ENCODE measurements at regions not wholly inside any gene's neighbourhood (a gene's known extent, or its start where the extent isn't known, plus 50 kb on each side); places are given as distances from the start of the nearest gene placed in this dataset.
"Not testable (repeated sequence)": the region's sequence is repeated elsewhere in the genome, so short reads cannot be mapped to it uniquely, and the experiment has no call there.

- Mint-ChIP-seq H3K27me3 (ENCODE audit: low read depth in 3 of 3) (peaks cover 0 to 4% (median 2%) of the 10 kb centered on the region in 3 donors), H3K4me1 (no peaks in the 10 kb centered on the region), H3K9me3 (peaks cover 0 to 9% (median 0%) of the 10 kb centered on the region in 6 donors), H3K4me3 (no peak overlapping the region), H3K27ac (no peak overlapping the region), H3K36me3 (no peaks in the 10 kb centered on the region)
- no peak for DNase-seq
Observed at GRCh38 chr13:59422646-59423045, 741.1 kb downstream of the DIAPH3 start.

- DNase-seq = no peak
- Mint-ChIP-seq H3K4me1 (no peaks in the 10 kb centered on the region), H3K27me3 (ENCODE audit: low read depth in 3 of 3) (peaks cover 0 to 4% (median 2%) of the 10 kb centered on the region in 3 donors), H3K4me3 (no peak overlapping the region), H3K27ac (no peak overlapping the region), H3K36me3 (no peaks in the 10 kb centered on the region), H3K9me3 (peaks cover 0 to 9% (median 0%) of the 10 kb centered on the region in 6 donors)
Observed at GRCh38 chr13:59423708-59424340, 739.9 kb downstream of the DIAPH3 start.

DNA sequence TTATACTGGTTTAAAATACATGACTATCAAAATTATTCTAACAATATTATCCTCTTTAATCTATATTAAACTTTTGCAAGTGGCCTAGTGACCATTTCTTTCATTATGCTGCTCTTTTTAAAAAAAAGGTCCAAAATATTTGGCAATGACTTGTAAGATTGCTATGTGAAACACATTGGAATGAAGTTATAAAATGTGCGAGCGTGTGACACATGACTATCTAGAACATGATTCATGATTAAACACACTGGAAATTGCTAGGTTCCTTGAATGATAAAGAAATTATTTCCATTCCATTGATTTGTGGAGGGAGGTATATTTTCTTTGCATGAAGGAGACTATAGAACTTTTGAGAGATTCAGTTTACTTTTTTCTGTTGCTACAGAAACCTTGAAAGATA lies 739.1 kb downstream of the DIAPH3 start:
- peaks cover 0 to 4% (median 2%) of the 10 kb centered on the region in 3 donors for H3K27me3 Mint-ChIP-seq (ENCODE audit: low read depth in 3 of 3)

GRCh38 chr13:59425211-59425741 lies 738.5 kb downstream of the DIAPH3 start:
- H3K27me3 Mint-ChIP-seq (ENCODE audit: low read depth in 3 of 3) = peaks cover 0 to 4% (median 4%) of the 10 kb centered on the region in 3 donors
- H3K9me3 Mint-ChIP-seq = peaks cover 0 to 9% (median 0%) of the 10 kb centered on the region in 6 donors
- no peaks in the 10 kb centered on the region for H3K36me3 Mint-ChIP-seq

More for the DNA sequence above, 739.1 kb downstream of the DIAPH3 start:
- Mint-ChIP-seq H3K9me3 (peaks cover 0 to 9% (median 0%) of the 10 kb centered on the region in 6 donors), H3K27ac (no peak overlapping the region), H3K36me3 (no peaks in the 10 kb centered on the region), H3K4me3 (no peak overlapping the region), H3K4me1 (no peaks in the 10 kb centered on the region)
- DNase-seq = no peak

GRCh38 chr13:59435024-59435423 lies 728.7 kb downstream of the DIAPH3 start:
- Mint-ChIP-seq H3K9me3 (peaks cover 13 to 49% (median 26%) of the 10 kb centered on the region in 6 donors), H3K27ac (no peak overlapping the region), H3K36me3 (peaks cover 0 to 10% (median 0%) of the 10 kb centered on the region in 3 donors), H3K4me1 (no peaks in the 10 kb centered on the region), H3K4me3 (no peak overlapping the region), H3K27me3 (ENCODE audit: low read depth in 3 of 3) (no peaks in the 10 kb centered on the region)
- DNase-seq = no peak

More at GRCh38 chr13:59425211-59425741, 738.5 kb downstream of the DIAPH3 start:
- Mint-ChIP-seq H3K4me3 (no peak overlapping the region), H3K27ac (no peak overlapping the region), H3K4me1 (no peaks in the 10 kb centered on the region)
- DNase-seq = no peak

DNA sequence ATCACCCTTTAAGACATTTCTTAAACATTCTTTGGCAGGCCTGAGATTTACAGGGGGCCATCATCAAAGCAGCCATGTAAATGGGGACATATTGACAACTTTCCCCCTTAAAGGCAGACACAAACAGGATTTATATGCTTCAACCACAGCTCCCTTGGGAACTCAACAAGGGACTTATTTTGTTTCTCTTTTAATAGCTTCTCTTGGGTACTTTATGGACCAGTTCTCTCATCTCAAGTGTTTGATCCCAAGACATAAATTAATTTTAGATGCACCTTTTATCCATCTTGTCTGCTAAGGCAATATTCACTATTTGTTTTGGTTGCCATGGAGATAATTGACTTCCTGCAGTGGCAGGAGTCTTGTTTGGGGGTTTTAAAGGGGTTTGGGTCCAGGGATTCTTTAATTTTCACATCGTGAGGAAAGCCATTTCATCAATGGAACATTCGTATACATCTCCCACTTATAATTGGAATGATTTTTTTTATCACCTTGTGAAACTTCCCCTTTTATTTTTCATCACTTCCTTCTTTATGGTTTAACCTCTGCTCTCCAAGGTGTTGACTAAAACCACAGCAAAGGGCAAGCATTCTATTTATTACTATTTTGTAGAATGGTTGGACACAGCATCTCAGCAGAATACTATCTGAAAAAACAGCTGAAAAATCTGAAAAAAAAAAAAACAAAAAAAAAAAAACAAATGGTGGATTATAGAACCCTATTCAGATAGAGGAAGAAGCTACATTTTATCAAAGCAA lies 726.0 kb downstream of the DIAPH3 start:
- H3K4me1 Mint-ChIP-seq = no peaks in the 10 kb centered on the region
- peaks cover 0 to 10% (median 0%) of the 10 kb centered on the region in 3 donors for H3K36me3 Mint-ChIP-seq
- no peak overlapping the region for H3K27ac Mint-ChIP-seq
- H3K27me3 Mint-ChIP-seq (ENCODE audit: low read depth in 3 of 3) = peaks cover 0 to 9% (median 0%) of the 10 kb centered on the region in 3 donors
- DNase-seq = no peak
- H3K9me3 Mint-ChIP-seq = peaks cover 9 to 41% (median 24%) of the 10 kb centered on the region in 6 donors
- H3K4me3 Mint-ChIP-seq = no peak overlapping the region

DNA sequence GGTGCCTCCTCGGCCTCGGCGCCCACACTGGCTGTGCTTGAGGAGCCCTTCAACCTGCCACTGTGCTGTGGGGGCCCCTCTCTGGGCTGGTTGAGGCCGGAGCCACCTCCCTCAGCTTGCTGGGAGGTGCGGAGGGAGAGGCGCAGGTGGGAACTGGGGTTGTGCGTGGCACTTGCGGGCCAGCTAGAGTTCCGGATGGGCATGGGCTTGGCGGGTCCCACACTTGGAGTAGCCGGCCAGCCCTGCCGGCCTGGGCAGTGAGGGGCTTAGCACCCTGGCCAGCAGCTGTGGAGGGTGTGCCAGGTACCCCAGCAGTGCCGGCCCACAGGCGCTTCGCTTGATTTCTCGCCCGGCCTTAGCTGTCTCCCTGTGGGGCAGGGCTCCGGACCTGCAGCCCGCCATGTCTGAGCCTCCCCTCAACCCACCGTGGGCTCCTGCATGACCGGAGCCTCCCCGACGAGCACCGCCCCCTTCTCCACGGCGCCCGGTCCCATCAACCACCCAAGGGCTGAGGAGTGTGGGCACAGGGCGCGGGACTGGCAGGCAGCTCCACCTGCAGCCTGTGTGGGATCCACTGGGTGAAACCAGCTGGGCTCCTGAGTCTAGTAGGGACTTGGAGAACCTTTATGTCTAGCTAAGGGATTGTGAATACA lies 723.8 kb downstream of the DIAPH3 start:
- Mint-ChIP-seq H3K27ac (no peak overlapping the region), H3K9me3 (peaks cover 6 to 21% (median 7%) of the 10 kb centered on the region in 6 donors), H3K4me3 (no peak overlapping the region), H3K27me3 (ENCODE audit: low read depth in 3 of 3) (peaks cover 0 to 9% (median 1%) of the 10 kb centered on the region in 3 donors), H3K4me1 (no peaks in the 10 kb centered on the region), H3K36me3 (peaks cover 0 to 4% (median 0%) of the 10 kb centered on the region in 3 donors)
- no peak for DNase-seq

GRCh38 chr13:59441068-59441467 lies 722.7 kb downstream of the DIAPH3 start:
- H3K4me1 Mint-ChIP-seq; H3K36me3 Mint-ChIP-seq; H3K27me3 Mint-ChIP-seq (ENCODE audit: low read depth in 3 of 3); DNase-seq; H3K27ac Mint-ChIP-seq: not testable (repeated sequence)
- peak overlapping the region in 1 of 5 donors; percentile 40 for H3K4me3 Mint-ChIP-seq
- H3K9me3 Mint-ChIP-seq = peaks cover 4 to 13% (median 6%) of the 10 kb centered on the region in 6 donors

- H3K27me3 Mint-ChIP-seq (ENCODE audit: low read depth in 3 of 3) = peaks cover 1 to 10% (median 2%) of the 10 kb centered on the region in 3 donors
- H3K9me3 Mint-ChIP-seq = peaks cover 0 to 7% (median 1%) of the 10 kb centered on the region in 6 donors
- H3K4me1 Mint-ChIP-seq = no peaks in the 10 kb centered on the region
- H3K27ac Mint-ChIP-seq = no peak overlapping the region
- DNase-seq = no peak
- no peaks in the 10 kb centered on the region for H3K36me3 Mint-ChIP-seq
- peak overlapping the region in 1 of 5 donors; percentile 40 for H3K4me3 Mint-ChIP-seq
Observed at GRCh38 chr13:59441596-59442280, 722.0 kb downstream of the DIAPH3 start.

- no peak for DNase-seq
- peaks cover 0 to 6% (median under 1%) of the 10 kb centered on the region in 6 donors for H3K9me3 Mint-ChIP-seq
- H3K4me3 Mint-ChIP-seq = no peak overlapping the region
- H3K27ac Mint-ChIP-seq = no peak overlapping the region
- H3K27me3 Mint-ChIP-seq (ENCODE audit: low read depth in 3 of 3) = peaks cover 1 to 10% (median 2%) of the 10 kb centered on the region in 3 donors
- no peaks in the 10 kb centered on the region for H3K4me1 Mint-ChIP-seq
- H3K36me3 Mint-ChIP-seq = no peaks in the 10 kb centered on the region
Observed at GRCh38 chr13:59442461-59442860, 721.3 kb downstream of the DIAPH3 start.

- H3K27ac Mint-ChIP-seq = no peak overlapping the region
- H3K27me3 Mint-ChIP-seq (ENCODE audit: low read depth in 3 of 3) = peaks cover 1 to 10% (median 2%) of the 10 kb centered on the region in 3 donors
- H3K36me3 Mint-ChIP-seq = no peaks in the 10 kb centered on the region
- H3K4me3 Mint-ChIP-seq = no peak overlapping the region
- no peak for DNase-seq
- peaks cover 0 to 6% (median under 1%) of the 10 kb centered on the region in 6 donors for H3K9me3 Mint-ChIP-seq
- no peaks in the 10 kb centered on the region for H3K4me1 Mint-ChIP-seq
Observed at GRCh38 chr13:59442944-59443486, 720.7 kb downstream of the DIAPH3 start.

GRCh38 chr13:59444210-59444857 lies 719.4 kb downstream of the DIAPH3 start:
- peaks cover 1 to 10% (median 2%) of the 10 kb centered on the region in 3 donors for H3K27me3 Mint-ChIP-seq (ENCODE audit: low read depth in 3 of 3)
- no peak overlapping the region for H3K4me3 Mint-ChIP-seq
- no peaks in the 10 kb centered on the region for H3K36me3 Mint-ChIP-seq
- peaks cover 0 to 2% (median 0%) of the 10 kb centered on the region in 6 donors for H3K9me3 Mint-ChIP-seq
- DNase-seq = no peak
- no peaks in the 10 kb centered on the region for H3K4me1 Mint-ChIP-seq
- no peak overlapping the region for H3K27ac Mint-ChIP-seq

Data from immature natural killer cell (primary cell).